GM18511 (cell line): ENCODE measurements at regions not wholly inside any gene's neighbourhood (a gene's known extent, or its start where the extent isn't known, plus 50 kb on each side); places are given as distances from the start of the nearest gene placed in this dataset.

Source experiments
- ATAC-seq: cut with Tn5 transposase; IDR thresholded peaks from one replicate; pipeline ENCODE4 v1.9.1; 2021; ENCODE audit warnings: mild to moderate bottlenecking, moderate library complexity; ENCODE audit not compliant: unreplicated experiment

GRCh38 chr10:42999385-43000020 lies 77.4 kb upstream of the RET start:
- ATAC-seq, result no peak

- ATAC-seq, result no peak
Measured at GRCh38 chr10:43000021-43000411, 76.9 kb upstream of the RET start.

GRCh38 chr10:43000651-43001426 lies 76.0 kb upstream of the RET start:
- ATAC-seq, result no peak

GRCh38 chr10:43001427-43001795 lies 75.5 kb upstream of the RET start:
- ATAC-seq, result no peak

- no peak for ATAC-seq
Measured at GRCh38 chr10:43002596-43002995, 74.3 kb upstream of the RET start.

- ATAC-seq, result no peak
Measured at GRCh38 chr10:43006490-43006889, 70.4 kb upstream of the RET start.

- ATAC-seq, result no peak
Measured at GRCh38 chr10:43012578-43012977, 64.3 kb upstream of the RET start.

- ATAC-seq, result peak; percentile 78
Measured at GRCh38 chr10:43013065-43013464, 63.8 kb upstream of the RET start.

GRCh38 chr10:43024524-43024923 lies 52.3 kb upstream of the RET start:
- ATAC-seq, result no peak

GRCh38 chr10:43024942-43025700 lies 51.7 kb upstream of the RET start:
- ATAC-seq, result no peak

GRCh38 chr10:43026039-43026973 lies 50.6 kb upstream of the RET start:
- no peak for ATAC-seq
